ENCODE measurements at regions not wholly inside any gene's neighbourhood (a gene's known extent, or its start where the extent isn't known, plus 50 kb on each side); places are given as distances from the start of the nearest gene placed in this dataset.

DNA sequence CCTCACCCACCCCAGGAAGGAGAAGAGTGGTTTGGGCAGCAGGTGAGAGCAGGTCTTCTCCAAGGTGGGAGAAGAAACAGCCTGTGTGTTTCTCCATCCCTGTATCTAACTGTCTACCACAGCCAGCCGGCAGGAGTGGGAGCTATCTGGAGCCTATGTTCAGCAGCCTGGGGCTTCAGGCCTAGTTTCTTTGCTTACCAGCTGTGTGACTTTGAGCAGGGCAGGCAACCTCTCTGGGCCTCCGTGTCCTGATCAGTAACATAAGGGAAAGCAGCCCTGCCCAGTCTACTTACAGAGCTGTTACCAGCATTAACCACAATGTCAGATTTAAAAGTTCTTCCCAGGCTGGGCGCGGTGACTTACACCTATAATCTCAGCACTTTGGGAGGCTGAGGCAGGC lies 450.7 kb upstream of the ZMIZ1 start:
- DNase-seq (ENCODE audit: low spot score): no peak
- Mint-ChIP-seq H3K27ac (ENCODE audit: unreplicated experiment) (no peak overlapping the region), H3K27me3 (ENCODE audit: unreplicated experiment) (peaks cover 8% of the 10 kb centered on the region), H3K4me1 (ENCODE audit: unreplicated experiment) (no peaks in the 10 kb centered on the region), H3K36me3 (ENCODE audit: low read depth, unreplicated experiment) (no peaks in the 10 kb centered on the region), H3K4me3 (ENCODE audit: unreplicated experiment) (no peak overlapping the region), H3K9me3 (ENCODE audit: unreplicated experiment) (no peaks in the 10 kb centered on the region)
- TF ChIP-seq, protein P1, sequence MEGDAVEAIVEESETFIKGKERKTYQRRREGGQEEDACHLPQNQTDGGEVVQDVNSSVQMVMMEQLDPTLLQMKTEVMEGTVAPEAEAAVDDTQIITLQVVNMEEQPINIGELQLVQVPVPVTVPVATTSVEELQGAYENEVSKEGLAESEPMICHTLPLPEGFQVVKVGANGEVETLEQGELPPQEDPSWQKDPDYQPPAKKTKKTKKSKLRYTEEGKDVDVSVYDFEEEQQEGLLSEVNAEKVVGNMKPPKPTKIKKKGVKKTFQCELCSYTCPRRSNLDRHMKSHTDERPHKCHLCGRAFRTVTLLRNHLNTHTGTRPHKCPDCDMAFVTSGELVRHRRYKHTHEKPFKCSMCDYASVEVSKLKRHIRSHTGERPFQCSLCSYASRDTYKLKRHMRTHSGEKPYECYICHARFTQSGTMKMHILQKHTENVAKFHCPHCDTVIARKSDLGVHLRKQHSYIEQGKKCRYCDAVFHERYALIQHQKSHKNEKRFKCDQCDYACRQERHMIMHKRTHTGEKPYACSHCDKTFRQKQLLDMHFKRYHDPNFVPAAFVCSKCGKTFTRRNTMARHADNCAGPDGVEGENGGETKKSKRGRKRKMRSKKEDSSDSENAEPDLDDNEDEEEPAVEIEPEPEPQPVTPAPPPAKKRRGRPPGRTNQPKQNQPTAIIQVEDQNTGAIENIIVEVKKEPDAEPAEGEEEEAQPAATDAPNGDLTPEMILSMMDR (IDR thresholded peaks at IDR 0.05; ENCODE audit: unreplicated experiment): no peak

DNA sequence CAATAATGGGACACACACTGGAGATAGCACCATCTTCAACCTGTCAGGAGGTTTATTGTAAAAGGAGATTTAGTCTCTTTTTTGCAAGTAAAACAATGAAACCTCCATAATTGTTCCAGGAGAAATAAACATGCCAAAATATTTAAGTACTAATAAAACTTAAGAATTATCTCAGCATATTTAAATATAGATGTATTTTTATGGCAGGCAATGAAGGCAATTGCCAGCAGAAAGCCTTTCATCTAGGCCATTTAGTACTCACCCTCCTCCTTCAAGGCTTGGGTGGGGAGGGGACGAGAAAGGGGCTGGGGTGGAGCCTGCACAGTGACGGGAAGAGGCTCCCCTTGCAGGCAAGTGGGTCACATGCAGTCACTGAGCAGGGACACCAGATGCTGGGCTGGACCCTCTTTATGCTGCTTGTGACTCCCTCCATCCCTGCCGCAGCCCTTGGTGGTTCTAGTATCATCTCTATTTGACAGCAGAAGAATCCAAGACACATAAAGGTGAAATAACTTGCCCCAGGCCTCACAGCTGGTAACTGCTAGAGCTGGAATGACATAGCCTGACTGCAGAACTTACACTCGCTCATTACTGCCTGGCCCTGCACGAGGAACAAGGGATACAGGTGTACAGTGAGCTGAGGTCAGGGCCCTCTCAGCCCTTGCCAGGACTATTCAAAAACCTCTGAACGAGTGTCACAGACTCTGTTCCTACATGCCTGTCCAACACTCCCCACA lies 449.5 kb upstream of the ZMIZ1 start:
- Mint-ChIP-seq H3K9me3 (ENCODE audit: unreplicated experiment) (no peaks in the 10 kb centered on the region), H3K4me3 (ENCODE audit: unreplicated experiment) (no peak overlapping the region), H3K27ac (ENCODE audit: unreplicated experiment) (no peak overlapping the region), H3K4me1 (ENCODE audit: unreplicated experiment) (peaks cover 3% of the 10 kb centered on the region), H3K27me3 (ENCODE audit: unreplicated experiment) (peaks cover 8% of the 10 kb centered on the region), H3K36me3 (ENCODE audit: low read depth, unreplicated experiment) (no peaks in the 10 kb centered on the region)
- no peak for DNase-seq (ENCODE audit: low spot score)
- TF ChIP-seq, protein P1 (IDR thresholded peaks at IDR 0.05; ENCODE audit: unreplicated experiment): no peak

DNA sequence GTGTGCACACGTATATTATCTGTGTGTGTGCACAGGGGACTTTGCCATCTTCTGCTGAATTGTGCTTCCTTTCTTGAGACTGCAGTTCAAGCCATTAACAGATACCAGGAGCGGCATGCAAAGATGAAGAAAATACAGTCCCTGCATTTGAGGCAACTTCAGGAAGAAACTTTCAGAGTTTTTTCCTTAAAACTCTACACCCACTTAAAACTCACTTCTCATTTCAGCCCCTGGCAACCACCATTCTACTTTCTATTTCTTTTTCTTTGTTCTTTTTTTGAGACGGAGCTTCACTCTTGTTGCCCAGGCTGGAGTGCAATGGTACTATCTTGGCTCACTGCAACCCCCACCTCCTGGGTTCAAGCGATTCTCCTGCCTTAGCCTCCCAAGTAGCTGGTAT lies 448.9 kb upstream of the ZMIZ1 start:
- Mint-ChIP-seq H3K4me1 (ENCODE audit: unreplicated experiment) (peaks cover 3% of the 10 kb centered on the region), H3K27me3 (ENCODE audit: unreplicated experiment) (peaks cover 8% of the 10 kb centered on the region), H3K9me3 (ENCODE audit: unreplicated experiment) (no peaks in the 10 kb centered on the region), H3K4me3 (ENCODE audit: unreplicated experiment) (no peak overlapping the region), H3K36me3 (ENCODE audit: low read depth, unreplicated experiment) (no peaks in the 10 kb centered on the region), H3K27ac (ENCODE audit: unreplicated experiment) (no peak overlapping the region)
- no peak for DNase-seq (ENCODE audit: low spot score)
- TF ChIP-seq, protein P1 (IDR thresholded peaks at IDR 0.05; ENCODE audit: unreplicated experiment): no peak

DNA sequence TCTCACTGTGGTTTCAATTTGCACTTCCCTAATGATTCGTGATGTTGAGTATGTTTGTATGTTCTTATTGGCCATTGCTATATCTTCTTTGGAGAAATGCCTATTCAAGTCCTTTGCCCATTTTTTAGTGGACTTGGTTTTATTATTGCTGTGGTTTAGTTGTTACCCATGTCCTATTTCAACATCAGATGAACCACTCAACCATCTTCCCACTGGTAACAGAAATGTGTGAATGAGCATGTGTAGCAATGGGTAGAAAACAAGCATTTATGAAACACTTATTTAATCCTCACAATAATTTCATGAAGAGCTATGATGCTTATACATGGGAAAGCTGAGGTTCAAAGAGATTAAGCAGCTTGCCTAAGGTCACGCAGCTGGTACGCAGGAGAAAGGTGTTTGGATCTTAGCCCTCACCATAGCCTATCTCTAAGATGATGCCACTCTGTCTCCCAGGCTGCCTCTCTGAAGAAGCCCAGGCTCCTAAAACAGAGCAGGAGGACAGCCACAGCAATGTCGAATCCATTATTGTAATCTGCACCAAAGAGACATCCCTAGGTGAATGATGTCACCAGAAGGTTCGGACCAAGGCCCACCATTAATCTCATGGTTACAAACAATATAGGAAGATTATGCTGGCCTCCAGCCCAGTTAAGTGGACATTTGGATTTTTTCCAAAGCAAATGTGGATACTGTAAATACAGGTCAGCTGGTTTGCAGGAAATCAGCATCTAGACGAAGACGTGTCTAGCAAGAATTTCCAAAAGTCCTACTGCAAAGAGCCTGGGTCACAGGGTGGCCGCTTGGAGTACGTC lies 447.6 kb upstream of the ZMIZ1 start:
- Mint-ChIP-seq H3K27ac (ENCODE audit: unreplicated experiment) (no peak overlapping the region), H3K9me3 (ENCODE audit: unreplicated experiment) (no peaks in the 10 kb centered on the region), H3K4me1 (ENCODE audit: unreplicated experiment) (peaks cover 3% of the 10 kb centered on the region), H3K36me3 (ENCODE audit: low read depth, unreplicated experiment) (no peaks in the 10 kb centered on the region), H3K4me3 (ENCODE audit: unreplicated experiment) (no peak overlapping the region), H3K27me3 (ENCODE audit: unreplicated experiment) (peaks cover 8% of the 10 kb centered on the region)
- no peak for DNase-seq (ENCODE audit: low spot score)
- TF ChIP-seq, protein P1 (IDR thresholded peaks at IDR 0.05; ENCODE audit: unreplicated experiment): no peak
